ENCODE measurements at regions not wholly inside any gene's neighbourhood (a gene's known extent, or its start where the extent isn't known, plus 50 kb on each side); places are given as distances from the start of the nearest gene placed in this dataset.
A peak's percentile ranks its signal among the peaks of the same experiment; 100 is the strongest.

- Histone ChIP-seq H3K27me3 (ENCODE audit: insufficient read depth, poor library complexity, severe bottlenecking) (no peaks in the 10 kb centered on the region), H3K27ac (ENCODE audit: poor library complexity, severe bottlenecking) (no peak overlapping the region), H3K4me1 (ENCODE audit: insufficient read depth, poor library complexity, severe bottlenecking) (no peaks in the 10 kb centered on the region), H3K36me3 (ENCODE audit: low read depth) (no peaks in the 10 kb centered on the region), H3K9me3 (ENCODE audit: severe bottlenecking) (no peaks in the 10 kb centered on the region), H3K4me3 (ENCODE audit: severe bottlenecking) (no peak overlapping the region)
- DNase-seq (ENCODE audit: low spot score): no peak
- peak; percentile 51 for TF ChIP-seq CTCF (IDR thresholded peaks at IDR 0.05; ENCODE audit: poor library complexity, severe bottlenecking)
- no peak for ATAC-seq (ENCODE audit: low read depth)
Observed at GRCh38 chr9:12554636-12555035, 138.5 kb upstream of the TYRP1 start.

GRCh38 chr9:12566404-12567090 lies 126.6 kb upstream of the TYRP1 start:
- Histone ChIP-seq H3K27me3 (ENCODE audit: insufficient read depth, poor library complexity, severe bottlenecking) (peaks cover 16% of the 10 kb centered on the region), H3K4me1 (ENCODE audit: insufficient read depth, poor library complexity, severe bottlenecking) (no peaks in the 10 kb centered on the region)
- no peak for TF ChIP-seq CTCF (IDR thresholded peaks at IDR 0.05; ENCODE audit: poor library complexity, severe bottlenecking)

GRCh38 chr9:12584656-12585522 lies 108.3 kb upstream of the TYRP1 start:
- Histone ChIP-seq H3K4me1 (ENCODE audit: insufficient read depth, poor library complexity, severe bottlenecking) (no peaks in the 10 kb centered on the region), H3K27me3 (ENCODE audit: insufficient read depth, poor library complexity, severe bottlenecking) (no peaks in the 10 kb centered on the region), H3K4me3 (ENCODE audit: severe bottlenecking) (no peak overlapping the region), H3K27ac (ENCODE audit: poor library complexity, severe bottlenecking) (no peak overlapping the region), H3K9me3 (ENCODE audit: severe bottlenecking) (no peaks in the 10 kb centered on the region), H3K36me3 (ENCODE audit: low read depth) (no peaks in the 10 kb centered on the region)
- DNase-seq (ENCODE audit: low spot score) (no peak), ATAC-seq (ENCODE audit: low read depth) (no peak)
- no peak for TF ChIP-seq CTCF (IDR thresholded peaks at IDR 0.05; ENCODE audit: poor library complexity, severe bottlenecking)

More at GRCh38 chr9:12566404-12567090, 126.6 kb upstream of the TYRP1 start:
- Histone ChIP-seq H3K36me3 (ENCODE audit: low read depth) (no peaks in the 10 kb centered on the region), H3K9me3 (ENCODE audit: severe bottlenecking) (no peaks in the 10 kb centered on the region), H3K27ac (ENCODE audit: poor library complexity, severe bottlenecking) (no peak overlapping the region), H3K4me3 (ENCODE audit: severe bottlenecking) (no peak overlapping the region)
- no peak for DNase-seq (ENCODE audit: low spot score)
- ATAC-seq (ENCODE audit: low read depth): no peak

- H3K27me3 ChIP-seq (ENCODE audit: insufficient read depth, poor library complexity, severe bottlenecking): peaks cover 3% of the 10 kb centered on the region
- no peak for TF ChIP-seq CTCF (IDR thresholded peaks at IDR 0.05; ENCODE audit: poor library complexity, severe bottlenecking)
- no peaks in the 10 kb centered on the region for H3K36me3 ChIP-seq (ENCODE audit: low read depth)
- ATAC-seq (ENCODE audit: low read depth) (no peak), DNase-seq (ENCODE audit: low spot score) (no peak)
- H3K4me3 ChIP-seq (ENCODE audit: severe bottlenecking): no peak overlapping the region
- H3K9me3 ChIP-seq (ENCODE audit: severe bottlenecking): no peaks in the 10 kb centered on the region
- H3K4me1 ChIP-seq (ENCODE audit: insufficient read depth, poor library complexity, severe bottlenecking): no peaks in the 10 kb centered on the region
- no peak overlapping the region for H3K27ac ChIP-seq (ENCODE audit: poor library complexity, severe bottlenecking)
Observed at GRCh38 chr9:12595400-12595799, 97.8 kb upstream of the TYRP1 start.

Data from RWPE2 (cell line).